BLaER1 (cell line): ENCODE measurements at regions not wholly inside any gene's neighbourhood (a gene's known extent, or its start where the extent isn't known, plus 50 kb on each side); places are given as distances from the start of the nearest gene placed in this dataset.

ENCODE experiments used
- H3K27ac ChIP-seq: shearing (Covaris generic); formaldehyde crosslinking; 2 replicates; pipeline ENCODE4 v1.8.1; 2022
- H3K27me3 ChIP-seq: shearing (Covaris generic); formaldehyde crosslinking; 2 replicates; pipeline ENCODE4 v1.8.1; 2022
- H3K36me3 ChIP-seq: shearing (Covaris generic); formaldehyde crosslinking; 2 replicates; pipeline ENCODE4 v1.8.1; 2022
- H3K4me1 ChIP-seq: shearing (Covaris generic); formaldehyde crosslinking; 2 replicates; pipeline ENCODE4 v1.8.1; 2022
- H3K4me2 ChIP-seq: shearing (Covaris generic); formaldehyde crosslinking; 2 replicates; pipeline ENCODE4 v1.8.1; 2022
- H3K4me3 ChIP-seq: shearing (Covaris generic); formaldehyde crosslinking; 2 replicates; pipeline ENCODE4 v1.8.1; 2022
- H3K9ac ChIP-seq: shearing (Covaris generic); formaldehyde crosslinking; 2 replicates; pipeline ENCODE4 v1.8.1; 2022
- H3K9me3 ChIP-seq: shearing (Covaris generic); formaldehyde crosslinking; 2 replicates; pipeline ENCODE4 v1.8.1; 2022
- H4K20me1 ChIP-seq: shearing (Covaris generic); formaldehyde crosslinking; 2 replicates; pipeline ENCODE4 v1.8.1; 2022
- Cebpa-rat ChIP-seq: shearing (Covaris generic); IDR thresholded peaks from 2 replicates; pipeline ENCODE4 v1.8.1; 2022

GRCh38 chr7:25895792-25896171 is 256.2 kb upstream of the NFE2L3 start:
- no peak for TF ChIP-seq Cebpa-rat
- Histone ChIP-seq H4K20me1 (peaks cover 4% of the 10 kb centered on the region; the same call in 1 of the 2 replicates), H3K4me2 (peak overlapping the region; percentile 89), H3K27ac (no peak overlapping the region), H3K4me1 (peaks cover 31% of the 10 kb centered on the region), H3K9ac (no peak overlapping the region), H3K9me3 (no peaks in the 10 kb centered on the region), H3K36me3 (no peaks in the 10 kb centered on the region), H3K27me3 (no peaks in the 10 kb centered on the region), H3K4me3 (peak overlapping the region; percentile 22; the same call in 1 of the 2 replicates)

- H3K4me3 ChIP-seq = no peak overlapping the region
- no peaks in the 10 kb centered on the region for H3K36me3 ChIP-seq
- H4K20me1 ChIP-seq = peaks cover 4% of the 10 kb centered on the region; the same call in 1 of the 2 replicates
- TF ChIP-seq Cebpa-rat = no peak
- H3K4me1 ChIP-seq = peaks cover 31% of the 10 kb centered on the region
- H3K9me3 ChIP-seq = no peaks in the 10 kb centered on the region
- H3K9ac ChIP-seq = no peak overlapping the region
- H3K4me2 ChIP-seq = no peak overlapping the region
- H3K27ac ChIP-seq = no peak overlapping the region
- H3K27me3 ChIP-seq = no peaks in the 10 kb centered on the region
These were observed 254.7 kb upstream of the NFE2L3 start for GRCh38 chr7:25897261-25897782.

GRCh38 chr7:25900245-25900644 is 251.8 kb upstream of the NFE2L3 start:
- no peak overlapping the region for H3K9ac ChIP-seq
- H4K20me1 ChIP-seq = no peaks in the 10 kb centered on the region
- no peaks in the 10 kb centered on the region for H3K9me3 ChIP-seq
- no peak overlapping the region for H3K27ac ChIP-seq
- H3K4me1 ChIP-seq = peaks cover 8% of the 10 kb centered on the region
- TF ChIP-seq Cebpa-rat = no peak
- H3K4me2 ChIP-seq = no peak overlapping the region
- no peak overlapping the region for H3K4me3 ChIP-seq
- H3K27me3 ChIP-seq = no peaks in the 10 kb centered on the region
- H3K36me3 ChIP-seq = no peaks in the 10 kb centered on the region

GRCh38 chr7:25900877-25901276 is 251.1 kb upstream of the NFE2L3 start:
- Histone ChIP-seq H3K36me3 (no peaks in the 10 kb centered on the region), H3K27ac (no peak overlapping the region), H3K4me2 (no peak overlapping the region), H3K4me3 (no peak overlapping the region), H3K9ac (no peak overlapping the region), H3K27me3 (no peaks in the 10 kb centered on the region), H4K20me1 (no peaks in the 10 kb centered on the region), H3K9me3 (no peaks in the 10 kb centered on the region), H3K4me1 (peaks cover 2% of the 10 kb centered on the region)
- TF ChIP-seq Cebpa-rat = no peak

DNA sequence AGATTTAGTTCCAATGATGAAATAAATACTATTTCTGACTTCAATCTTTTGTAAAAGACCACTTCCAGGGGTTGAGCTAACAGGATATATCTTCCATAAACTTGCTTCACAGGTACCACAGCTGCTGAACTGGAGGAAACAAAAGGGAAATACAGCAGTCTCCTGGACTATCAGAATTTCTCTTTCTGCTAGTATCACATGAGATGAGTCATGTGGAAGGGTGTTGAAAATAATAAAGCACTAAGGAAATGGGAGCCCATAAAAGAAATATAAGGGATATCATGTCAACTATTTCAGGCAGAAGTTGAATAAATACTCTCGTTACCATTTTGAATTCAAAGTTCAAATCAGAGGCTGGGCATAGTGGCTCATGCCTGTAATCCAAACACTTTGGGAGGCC is 250.3 kb upstream of the NFE2L3 start:
- H3K36me3 ChIP-seq = no peaks in the 10 kb centered on the region
- H3K4me1 ChIP-seq = no peaks in the 10 kb centered on the region

DNA sequence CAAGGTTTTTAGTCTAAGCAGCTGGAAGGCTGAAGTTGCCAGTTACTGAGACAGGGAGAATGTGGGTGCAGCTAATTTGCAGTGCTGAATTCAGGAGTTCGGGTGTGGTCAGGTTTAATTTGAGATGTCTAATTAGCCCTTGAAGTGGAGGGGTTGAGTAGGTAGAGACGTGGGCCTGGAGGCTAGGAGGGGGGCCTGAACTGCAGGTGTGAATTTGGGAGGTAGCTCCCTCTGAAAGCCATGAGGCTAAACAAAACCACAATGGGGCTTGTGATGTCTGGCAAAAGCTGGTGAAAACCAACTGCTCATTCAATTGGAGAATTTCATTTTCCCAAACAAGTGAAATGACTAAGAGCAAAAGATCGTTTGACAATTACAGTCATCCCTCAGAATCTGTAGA is 246.0 kb upstream of the NFE2L3 start:
- Histone ChIP-seq H3K27ac (no peak overlapping the region), H3K4me3 (no peak overlapping the region), H3K4me2 (no peak overlapping the region), H4K20me1 (no peaks in the 10 kb centered on the region), H3K36me3 (no peaks in the 10 kb centered on the region), H3K9ac (no peak overlapping the region), H3K9me3 (no peaks in the 10 kb centered on the region), H3K27me3 (no peaks in the 10 kb centered on the region), H3K4me1 (no peaks in the 10 kb centered on the region)
- TF ChIP-seq Cebpa-rat = no peak

More for the DNA sequence above, 250.3 kb upstream of the NFE2L3 start:
- Histone ChIP-seq H3K9ac (no peak overlapping the region), H3K27me3 (no peaks in the 10 kb centered on the region), H3K27ac (no peak overlapping the region), H4K20me1 (no peaks in the 10 kb centered on the region), H3K9me3 (no peaks in the 10 kb centered on the region), H3K4me3 (no peak overlapping the region), H3K4me2 (no peak overlapping the region)
- no peak for TF ChIP-seq Cebpa-rat

GRCh38 chr7:25906760-25907159 is 245.2 kb upstream of the NFE2L3 start:
- Histone ChIP-seq H4K20me1 (no peaks in the 10 kb centered on the region), H3K4me3 (no peak overlapping the region), H3K9me3 (no peaks in the 10 kb centered on the region), H3K36me3 (no peaks in the 10 kb centered on the region), H3K4me1 (no peaks in the 10 kb centered on the region), H3K9ac (no peak overlapping the region), H3K27me3 (no peaks in the 10 kb centered on the region), H3K4me2 (no peak overlapping the region), H3K27ac (no peak overlapping the region)
- TF ChIP-seq Cebpa-rat = no peak

DNA sequence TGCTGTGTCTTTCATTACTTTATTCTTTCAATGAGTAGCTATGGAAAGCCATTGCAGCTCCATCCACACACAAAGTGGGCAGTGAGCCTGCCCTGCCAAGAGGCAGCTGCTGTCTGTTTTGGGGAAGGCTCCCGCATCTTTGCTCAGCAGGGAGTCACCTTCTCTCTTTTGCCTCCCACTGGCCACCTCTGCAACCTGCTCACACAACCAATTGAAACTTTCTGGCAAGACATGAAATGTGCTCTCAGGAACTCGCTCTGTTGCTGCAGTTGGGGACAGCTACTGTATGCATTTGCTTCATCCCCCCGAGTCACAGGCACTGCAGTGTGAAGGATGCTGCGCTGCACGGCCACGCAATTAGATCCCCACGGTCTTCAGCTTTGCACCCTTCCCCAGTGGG is 244.8 kb upstream of the NFE2L3 start:
- no peaks in the 10 kb centered on the region for H3K4me1 ChIP-seq
- no peaks in the 10 kb centered on the region for H3K9me3 ChIP-seq
- no peak overlapping the region for H3K9ac ChIP-seq
- no peak overlapping the region for H3K27ac ChIP-seq
- H4K20me1 ChIP-seq = no peaks in the 10 kb centered on the region
- H3K4me2 ChIP-seq = no peak overlapping the region
- H3K27me3 ChIP-seq = no peaks in the 10 kb centered on the region
- no peak for TF ChIP-seq Cebpa-rat
- H3K4me3 ChIP-seq = no peak overlapping the region
- no peaks in the 10 kb centered on the region for H3K36me3 ChIP-seq

DNA sequence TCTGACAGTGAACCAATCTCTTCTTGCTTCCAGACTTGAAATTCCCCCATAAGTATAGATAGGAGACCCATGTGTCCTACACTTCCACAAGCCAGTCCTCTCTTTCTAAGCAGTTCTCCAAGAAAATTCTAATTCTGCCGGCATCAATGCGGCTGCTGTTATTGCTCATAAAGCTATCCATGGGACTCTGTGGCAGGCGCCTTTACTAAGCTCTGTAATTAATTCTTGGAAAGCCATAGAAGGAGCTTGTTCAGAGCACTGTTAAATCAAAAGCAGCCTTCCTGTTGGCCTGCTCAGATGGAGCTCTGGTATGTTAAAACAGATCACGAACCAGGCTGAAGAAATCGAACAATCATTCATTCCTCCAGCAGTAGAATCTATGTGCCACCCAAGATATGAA is 244.3 kb upstream of the NFE2L3 start:
- H4K20me1 ChIP-seq = no peaks in the 10 kb centered on the region
- H3K36me3 ChIP-seq = no peaks in the 10 kb centered on the region
- no peaks in the 10 kb centered on the region for H3K4me1 ChIP-seq
- H3K4me2 ChIP-seq = no peak overlapping the region
- no peaks in the 10 kb centered on the region for H3K9me3 ChIP-seq
- no peaks in the 10 kb centered on the region for H3K27me3 ChIP-seq
- H3K27ac ChIP-seq = no peak overlapping the region
- no peak for TF ChIP-seq Cebpa-rat
- no peak overlapping the region for H3K4me3 ChIP-seq
- no peak overlapping the region for H3K9ac ChIP-seq

- no peak overlapping the region for H3K4me2 ChIP-seq
- TF ChIP-seq Cebpa-rat = no peak
- no peak overlapping the region for H3K4me3 ChIP-seq
- H3K9ac ChIP-seq = no peak overlapping the region
- H3K27me3 ChIP-seq = no peaks in the 10 kb centered on the region
- no peaks in the 10 kb centered on the region for H3K36me3 ChIP-seq
- no peaks in the 10 kb centered on the region for H3K9me3 ChIP-seq
- no peaks in the 10 kb centered on the region for H4K20me1 ChIP-seq
- no peaks in the 10 kb centered on the region for H3K4me1 ChIP-seq
- no peak overlapping the region for H3K27ac ChIP-seq
These were observed 243.6 kb upstream of the NFE2L3 start for GRCh38 chr7:25908154-25908949.
